Ishikawa (cell line): ENCODE measurements at regions not wholly inside any gene's neighbourhood (a gene's known extent, or its start where the extent isn't known, plus 50 kb on each side); places are given as distances from the start of the nearest gene placed in this dataset.

Source experiments
- CEBPB ChIP-seq: IDR thresholded peaks from 2 replicates; pipeline ENCODE4 v1.6.1; 2012
- CREB1 ChIP-seq: IDR thresholded peaks from 2 replicates; pipeline ENCODE4 v1.6.1; 2012; ENCODE audit warnings: low read depth
- EGR1 ChIP-seq: IDR thresholded peaks from 2 replicates; pipeline ENCODE4 v1.6.1; 2012
- EP300 ChIP-seq: IDR thresholded peaks from 2 replicates; pipeline ENCODE4 v1.6.1; 2012; ENCODE audit warnings: borderline replicate concordance
- FOXM1 ChIP-seq: IDR thresholded peaks from 2 replicates; pipeline ENCODE4 v1.6.1; 2012; ENCODE audit warnings: low read depth, borderline replicate concordance
- NFIC ChIP-seq: IDR thresholded peaks from 2 replicates; pipeline ENCODE4 v1.6.1; 2012
- RAD21 ChIP-seq: IDR thresholded peaks from 2 replicates; pipeline ENCODE4 v1.6.1; 2012; ENCODE audit warnings: low read depth
- TAF1 ChIP-seq: IDR thresholded peaks from 2 replicates; pipeline ENCODE4 v1.6.1; 2012; ENCODE audit warnings: low read depth, mild to moderate bottlenecking
- TCF12 ChIP-seq: IDR thresholded peaks from 2 replicates; pipeline ENCODE4 v1.6.1; 2012; ENCODE audit warnings: low read depth
- TEAD4 ChIP-seq: IDR thresholded peaks from 2 replicates; pipeline ENCODE4 v1.6.1; 2012
- YY1 ChIP-seq: IDR thresholded peaks from 2 replicates; pipeline ENCODE4 v1.6.1; 2012; ENCODE audit warnings: low read depth
- ZBTB7A ChIP-seq: IDR thresholded peaks from 2 replicates; pipeline ENCODE4 v1.6.1; 2012; ENCODE audit warnings: low read depth
- TF ChIP-seq, protein P1 (sequence below): IDR thresholded peaks from 2 replicates; pipeline ENCODE4 v1.6.1; 2012; ENCODE audit warnings: low read depth, mild to moderate bottlenecking
- TF ChIP-seq, protein P2 (sequence below): IDR thresholded peaks from 2 replicates; pipeline ENCODE4 v1.6.1; 2012
- TF ChIP-seq, protein P3 (sequence below): IDR thresholded peaks from 2 replicates; pipeline ENCODE4 v1.6.1; 2012

DNA sequence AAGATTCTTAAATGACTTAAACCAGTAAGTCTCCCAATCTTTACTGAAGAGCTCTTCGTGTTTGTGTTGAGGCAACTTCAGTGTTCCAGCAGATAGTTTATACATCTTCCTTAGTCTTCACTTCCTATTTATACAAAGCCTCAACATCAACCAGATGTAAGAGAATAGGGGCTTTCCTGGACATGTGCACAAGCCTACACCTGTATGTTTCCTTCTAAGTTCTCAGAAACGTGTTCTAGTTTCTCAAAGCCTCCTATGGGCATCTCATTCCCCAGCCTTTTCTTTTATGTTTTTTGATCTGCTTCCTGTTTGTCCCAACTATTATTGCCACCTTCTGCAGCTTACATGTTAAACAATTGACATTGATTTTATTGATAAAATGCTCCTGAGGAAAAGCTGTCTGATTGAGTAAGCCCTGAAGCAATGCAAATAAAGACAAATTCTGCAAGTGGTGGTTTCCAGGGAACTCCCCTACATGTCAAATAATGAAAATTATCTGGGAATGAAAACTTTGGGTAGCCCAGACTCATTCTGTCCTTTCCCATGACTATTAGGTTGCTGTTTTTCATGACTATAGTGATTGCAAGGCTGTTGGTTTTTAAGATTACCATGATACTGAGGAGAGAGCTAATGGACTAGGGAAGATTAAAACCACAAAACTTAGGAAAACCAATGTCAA lies 663.3 kb upstream of the ACVR2A start:
- TF ChIP-seq, protein P1, sequence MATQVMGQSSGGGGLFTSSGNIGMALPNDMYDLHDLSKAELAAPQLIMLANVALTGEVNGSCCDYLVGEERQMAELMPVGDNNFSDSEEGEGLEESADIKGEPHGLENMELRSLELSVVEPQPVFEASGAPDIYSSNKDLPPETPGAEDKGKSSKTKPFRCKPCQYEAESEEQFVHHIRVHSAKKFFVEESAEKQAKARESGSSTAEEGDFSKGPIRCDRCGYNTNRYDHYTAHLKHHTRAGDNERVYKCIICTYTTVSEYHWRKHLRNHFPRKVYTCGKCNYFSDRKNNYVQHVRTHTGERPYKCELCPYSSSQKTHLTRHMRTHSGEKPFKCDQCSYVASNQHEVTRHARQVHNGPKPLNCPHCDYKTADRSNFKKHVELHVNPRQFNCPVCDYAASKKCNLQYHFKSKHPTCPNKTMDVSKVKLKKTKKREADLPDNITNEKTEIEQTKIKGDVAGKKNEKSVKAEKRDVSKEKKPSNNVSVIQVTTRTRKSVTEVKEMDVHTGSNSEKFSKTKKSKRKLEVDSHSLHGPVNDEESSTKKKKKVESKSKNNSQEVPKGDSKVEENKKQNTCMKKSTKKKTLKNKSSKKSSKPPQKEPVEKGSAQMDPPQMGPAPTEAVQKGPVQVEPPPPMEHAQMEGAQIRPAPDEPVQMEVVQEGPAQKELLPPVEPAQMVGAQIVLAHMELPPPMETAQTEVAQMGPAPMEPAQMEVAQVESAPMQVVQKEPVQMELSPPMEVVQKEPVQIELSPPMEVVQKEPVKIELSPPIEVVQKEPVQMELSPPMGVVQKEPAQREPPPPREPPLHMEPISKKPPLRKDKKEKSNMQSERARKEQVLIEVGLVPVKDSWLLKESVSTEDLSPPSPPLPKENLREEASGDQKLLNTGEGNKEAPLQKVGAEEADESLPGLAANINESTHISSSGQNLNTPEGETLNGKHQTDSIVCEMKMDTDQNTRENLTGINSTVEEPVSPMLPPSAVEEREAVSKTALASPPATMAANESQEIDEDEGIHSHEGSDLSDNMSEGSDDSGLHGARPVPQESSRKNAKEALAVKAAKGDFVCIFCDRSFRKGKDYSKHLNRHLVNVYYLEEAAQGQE: no peak
- TF ChIP-seq TEAD4 (no peak), FOXM1 (no peak), TAF1 (no peak), NFIC (no peak), CREB1 (no peak), EP300 (no peak), EGR1 (no peak), RAD21 (no peak), TCF12 (no peak), YY1 (no peak), ZBTB7A (no peak), CEBPB (no peak)
- TF ChIP-seq, protein P2, sequence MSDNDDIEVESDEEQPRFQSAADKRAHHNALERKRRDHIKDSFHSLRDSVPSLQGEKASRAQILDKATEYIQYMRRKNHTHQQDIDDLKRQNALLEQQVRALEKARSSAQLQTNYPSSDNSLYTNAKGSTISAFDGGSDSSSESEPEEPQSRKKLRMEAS: no peak
- TF ChIP-seq, protein P3, sequence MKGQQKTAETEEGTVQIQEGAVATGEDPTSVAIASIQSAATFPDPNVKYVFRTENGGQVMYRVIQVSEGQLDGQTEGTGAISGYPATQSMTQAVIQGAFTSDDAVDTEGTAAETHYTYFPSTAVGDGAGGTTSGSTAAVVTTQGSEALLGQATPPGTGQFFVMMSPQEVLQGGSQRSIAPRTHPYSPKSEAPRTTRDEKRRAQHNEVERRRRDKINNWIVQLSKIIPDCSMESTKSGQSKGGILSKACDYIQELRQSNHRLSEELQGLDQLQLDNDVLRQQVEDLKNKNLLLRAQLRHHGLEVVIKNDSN: no peak

DNA sequence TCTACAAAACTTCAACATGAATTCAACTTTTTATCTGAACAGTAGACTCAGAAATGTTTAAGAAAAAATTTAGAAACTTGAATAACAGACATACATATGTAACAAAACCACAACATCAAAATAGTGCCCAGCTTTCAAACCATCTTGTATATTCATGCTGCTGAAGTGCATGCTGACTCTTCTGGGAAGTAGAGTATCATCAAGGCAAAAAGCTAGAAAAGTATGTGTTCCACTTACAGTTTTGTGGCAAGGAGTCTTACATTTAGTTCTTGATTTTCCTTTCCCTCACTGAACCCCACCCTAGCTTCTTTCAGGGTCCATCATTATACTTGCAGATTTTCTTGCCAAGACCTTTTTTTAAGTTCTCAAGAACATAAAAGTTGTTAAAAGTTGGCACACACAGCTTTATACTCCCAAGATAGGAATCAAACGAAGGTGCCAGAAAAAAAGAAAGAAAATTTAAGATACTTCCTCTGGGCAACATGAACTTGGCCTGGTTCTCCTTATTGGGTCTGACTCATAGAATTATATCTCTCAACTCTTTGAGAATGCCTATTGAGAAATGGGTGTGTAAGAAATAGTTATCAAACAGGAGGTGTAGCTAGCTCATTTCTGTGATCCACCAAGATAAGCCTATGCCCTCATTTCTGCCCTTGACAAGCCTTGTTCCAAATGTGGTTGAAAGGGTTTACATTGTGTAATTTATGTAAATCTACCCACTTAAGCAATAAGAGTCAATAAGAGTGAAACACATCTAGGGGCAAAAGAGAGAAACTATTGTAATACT lies 667.6 kb upstream of the ACVR2A start:
- TF ChIP-seq, protein P1: no peak

DNA sequence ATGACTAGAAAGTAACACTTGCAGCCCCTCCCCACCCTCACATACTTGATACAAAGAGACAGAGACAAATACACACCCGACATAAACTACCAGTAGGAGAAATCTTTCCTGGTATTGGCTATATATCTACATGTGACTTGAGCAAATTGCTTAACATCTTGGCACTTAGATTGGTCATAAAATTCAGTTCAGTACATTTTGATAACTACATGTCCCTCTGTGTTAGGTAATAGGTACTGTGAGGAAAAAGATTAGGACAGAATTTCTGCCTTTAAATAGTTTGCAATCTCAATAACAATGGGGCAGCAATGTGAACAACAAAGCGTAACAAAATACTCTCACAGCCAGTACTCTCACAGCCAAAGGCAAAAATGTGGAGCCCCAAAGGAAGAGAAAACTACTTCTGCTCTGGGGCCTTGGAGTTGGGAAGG lies 670.0 kb upstream of the ACVR2A start:
- TF ChIP-seq YY1: no peak
- TF ChIP-seq EP300: no peak
- TF ChIP-seq TAF1: no peak
- TF ChIP-seq, protein P3: no peak
- no peak for TF ChIP-seq TCF12
- no peak for TF ChIP-seq EGR1
- no peak for TF ChIP-seq CEBPB
- TF ChIP-seq FOXM1: no peak
- TF ChIP-seq ZBTB7A: no peak
- TF ChIP-seq, protein P2: no peak
- TF ChIP-seq RAD21: no peak
- TF ChIP-seq NFIC: no peak
- TF ChIP-seq TEAD4: no peak
- TF ChIP-seq, protein P1: no peak

DNA sequence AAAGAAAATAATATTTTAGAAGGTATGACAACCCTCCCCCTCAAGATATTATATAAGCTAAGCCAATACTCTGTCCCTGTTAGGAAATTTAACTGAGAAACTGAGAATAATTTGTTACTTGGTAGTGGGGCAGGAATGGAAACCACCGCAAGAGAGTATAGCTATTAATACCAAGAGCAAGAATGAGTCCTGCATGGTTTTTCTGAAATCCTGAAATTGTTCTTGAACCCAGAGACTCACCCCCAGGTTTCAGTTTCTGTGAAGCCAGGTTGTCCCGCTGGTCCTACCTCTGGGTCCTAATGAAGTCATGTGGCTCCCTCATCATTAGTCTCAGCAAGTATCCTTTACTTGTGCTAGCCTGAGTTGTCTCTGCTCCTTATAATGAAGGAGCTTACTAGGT lies 671.0 kb upstream of the ACVR2A start:
- TF ChIP-seq TAF1: no peak
- TF ChIP-seq NFIC: no peak
- TF ChIP-seq FOXM1: no peak
- TF ChIP-seq EGR1: no peak
- TF ChIP-seq RAD21: no peak
- no peak for TF ChIP-seq TEAD4
- TF ChIP-seq, protein P1: no peak
- TF ChIP-seq EP300: no peak
- no peak for TF ChIP-seq CREB1
- TF ChIP-seq CEBPB: no peak
- TF ChIP-seq, protein P3: no peak
